ENCODE measurements at regions not wholly inside any gene's neighbourhood (a gene's known extent, or its start where the extent isn't known, plus 50 kb on each side); places are given as distances from the start of the nearest gene placed in this dataset.

DNA sequence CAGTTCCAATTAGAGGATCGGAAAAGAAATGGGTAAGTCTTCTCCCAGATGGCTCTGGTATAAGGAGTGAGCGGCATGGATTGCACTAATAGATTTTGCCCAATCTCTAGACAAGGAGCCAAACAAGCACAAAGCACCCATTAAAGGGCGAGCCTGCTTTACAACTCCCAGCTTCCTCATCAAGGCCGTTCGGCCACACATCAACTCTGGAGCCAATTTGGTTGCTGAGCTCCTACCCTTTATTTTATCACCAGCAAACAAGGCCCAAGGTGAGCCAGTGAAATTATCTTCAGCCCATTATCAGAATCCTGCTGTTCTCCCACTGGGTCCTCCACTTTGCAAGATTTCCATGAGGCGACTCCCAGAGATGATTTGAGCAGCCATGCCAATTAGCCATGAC is 292.2 kb upstream of the NPVF start:
- no peak for TF ChIP-seq CTCF (IDR thresholded peaks at IDR 0.05; ENCODE audit: insufficient read depth, low read length, missing control alignments)
- ChIA-PET POLR2A (no interaction called here), CTCF (no interaction called here)
- DNase-seq (ENCODE audit: low read depth, low spot score): no peak
- H3K4me3 ChIP-seq (ENCODE audit: low read depth, low read length): no peak overlapping the region

GRCh38 chr7:25521236-25521635 is 292.9 kb upstream of the NPVF start:
- H3K4me3 ChIP-seq (ENCODE audit: low read depth, low read length): no peak overlapping the region
- ChIA-PET CTCF (no interaction called here), POLR2A (no interaction called here)
- no peak for TF ChIP-seq CTCF (IDR thresholded peaks at IDR 0.05; ENCODE audit: insufficient read depth, low read length, missing control alignments)
- DNase-seq (ENCODE audit: low read depth, low spot score): no peak

DNA sequence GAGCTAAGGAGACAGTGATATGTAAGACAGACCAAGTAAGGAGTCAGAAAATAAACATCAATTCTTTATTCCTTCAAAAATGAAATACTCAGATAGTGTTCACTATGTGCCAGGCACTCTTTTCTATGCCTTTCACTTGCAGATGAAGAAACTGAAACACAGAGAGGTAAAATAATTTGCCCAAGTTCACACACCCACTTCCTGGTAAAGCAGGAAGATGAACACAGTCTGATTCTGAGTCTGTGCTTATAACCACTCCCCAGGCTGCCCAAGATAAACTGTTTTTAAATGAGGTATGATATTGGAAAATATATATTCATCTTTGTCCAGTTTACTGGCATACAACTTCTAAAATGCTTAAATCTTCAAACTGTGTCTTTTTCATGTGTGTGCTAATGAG is 294.4 kb upstream of the NPVF start:
- no peak for DNase-seq (ENCODE audit: low read depth, low spot score)
- ChIA-PET POLR2A (no interaction called here), CTCF (no interaction called here)
- no peak overlapping the region for H3K4me3 ChIP-seq (ENCODE audit: low read depth, low read length)
- no peak for TF ChIP-seq CTCF (IDR thresholded peaks at IDR 0.05; ENCODE audit: insufficient read depth, low read length, missing control alignments)

GRCh38 chr7:25527665-25528170 is 299.4 kb upstream of the NPVF start:
- H3K4me3 ChIP-seq (ENCODE audit: low read depth, low read length): no peak overlapping the region
- CTCF ChIA-PET: no interaction called here
- DNase-seq (ENCODE audit: low read depth, low spot score): no peak
- TF ChIP-seq CTCF (IDR thresholded peaks at IDR 0.05; ENCODE audit: insufficient read depth, low read length, missing control alignments): no peak
- POLR2A ChIA-PET: no interaction called here

DNA sequence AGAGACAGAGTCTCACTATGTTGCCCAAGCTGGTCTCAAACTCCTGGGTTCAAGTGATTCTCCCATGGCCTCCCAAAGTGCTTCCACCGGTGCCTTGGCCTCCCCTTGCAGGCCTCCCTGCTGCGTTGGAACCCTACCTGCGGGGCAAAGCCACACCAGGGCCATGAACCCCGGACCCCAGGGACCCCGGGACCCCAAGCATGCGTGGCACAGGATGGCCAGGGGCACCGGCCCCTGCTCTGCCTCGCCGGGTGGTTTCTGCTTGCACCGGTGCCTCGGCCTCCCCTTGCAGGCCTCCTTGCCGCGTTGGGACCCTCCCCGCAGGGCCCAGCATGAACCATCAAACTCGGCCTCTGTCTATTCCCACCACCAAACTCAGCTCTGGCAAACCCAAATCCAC is 301.0 kb upstream of the NPVF start:
- ChIA-PET POLR2A (no interaction called here), CTCF (no interaction called here)
- no peak overlapping the region for H3K4me3 ChIP-seq (ENCODE audit: low read depth, low read length)
- no peak for TF ChIP-seq CTCF (IDR thresholded peaks at IDR 0.05; ENCODE audit: insufficient read depth, low read length, missing control alignments)
- DNase-seq (ENCODE audit: low read depth, low spot score): no peak

DNA sequence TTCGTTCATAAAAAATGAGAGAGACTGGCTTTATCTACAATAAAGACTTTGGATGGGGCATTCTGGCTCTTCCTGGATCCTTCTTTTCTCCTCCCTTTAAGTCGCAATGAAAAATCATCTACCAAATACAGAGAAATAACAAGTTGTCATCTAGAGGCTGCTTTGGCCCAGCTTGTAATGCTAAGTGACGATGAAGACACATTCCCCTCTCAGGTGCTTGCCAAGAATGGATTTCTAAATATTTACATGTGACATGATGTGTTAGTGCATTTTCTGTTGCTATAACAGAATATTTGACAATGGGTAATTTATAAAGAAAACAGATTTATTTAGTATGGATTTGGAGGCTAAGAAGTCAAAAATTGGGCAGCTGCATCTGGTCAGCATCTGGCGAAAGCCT is 308.6 kb upstream of the NPVF start:
- DNase-seq (ENCODE audit: low read depth, low spot score): no peak
- POLR2A ChIA-PET: no interaction called here
- TF ChIP-seq CTCF (IDR thresholded peaks at IDR 0.05; ENCODE audit: insufficient read depth, low read length, missing control alignments): no peak
- CTCF ChIA-PET: no interaction called here
- H3K4me3 ChIP-seq (ENCODE audit: low read depth, low read length): no peak overlapping the region

Data from AG04449 (cell line).